GM23338 (cell line): ENCODE measurements at regions not wholly inside any gene's neighbourhood (a gene's known extent, or its start where the extent isn't known, plus 50 kb on each side); places are given as distances from the start of the nearest gene placed in this dataset.

Source experiments
- EZH2 ChIP-seq: fragments of 200-600 bp; sonication (generic); IDR thresholded peaks from one replicate; pipeline ENCODE4 v1.8.0; 2017; ENCODE audit warnings: antibody characterized with exemption, mild to moderate bottlenecking, low read depth; ENCODE audit not compliant: unreplicated experiment
- JUNB ChIP-seq: IDR thresholded peaks from one replicate; pipeline ENCODE4 v1.6.1; 2016; ENCODE audit warnings: antibody characterized with exemption; ENCODE audit not compliant: unreplicated experiment
- POLR2AphosphoS5 ChIP-seq: IDR thresholded peaks from 2 replicates; pipeline ENCODE4 v1.6.1; 2016; ENCODE audit warnings: antibody characterized with exemption, low read depth
- REST ChIP-seq: IDR thresholded peaks from one replicate; pipeline ENCODE4 v1.6.1; 2018; ENCODE audit warnings: antibody characterized with exemption; ENCODE audit not compliant: unreplicated experiment
- TF ChIP-seq, protein P1 (sequence below), 2 experiments: fragments of 200-600 bp in 1 of 2; sonication (generic) in 1 of 2; conservative IDR thresholded peaks; 2 replicates each; pipeline versions ENCODE4 v1.5.1 to v1.6.1; 2016 to 2017; ENCODE audit warnings: antibody characterized with exemption in 2 of 2, low read depth in 2 of 2, mild to moderate bottlenecking in 2 of 2, moderate library complexity in 1 of 2

DNA sequence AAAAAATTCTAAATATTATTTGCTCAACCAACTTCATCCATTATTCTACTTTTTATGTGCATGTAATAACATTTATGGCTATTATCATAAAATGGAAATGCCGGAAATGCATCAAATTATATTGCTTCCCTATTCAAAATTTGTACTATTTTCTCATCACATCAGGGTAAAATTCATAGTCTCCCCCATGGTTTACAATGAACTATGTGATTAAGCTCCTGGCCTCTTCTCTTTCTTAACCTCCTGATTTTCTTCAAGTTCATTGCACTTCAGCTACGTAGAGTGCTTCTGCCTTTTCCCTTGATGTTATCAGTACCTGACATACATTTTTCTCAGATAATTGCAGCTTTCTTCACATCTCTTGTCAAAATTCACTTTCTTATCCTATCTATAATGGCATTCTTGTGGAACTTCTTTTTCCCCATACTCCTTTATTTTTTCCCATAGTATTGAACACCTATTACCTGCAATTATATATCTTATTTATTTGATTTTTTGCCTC, 699.1 kb upstream of the ADGRB3 start:
- TF ChIP-seq, protein P1, sequence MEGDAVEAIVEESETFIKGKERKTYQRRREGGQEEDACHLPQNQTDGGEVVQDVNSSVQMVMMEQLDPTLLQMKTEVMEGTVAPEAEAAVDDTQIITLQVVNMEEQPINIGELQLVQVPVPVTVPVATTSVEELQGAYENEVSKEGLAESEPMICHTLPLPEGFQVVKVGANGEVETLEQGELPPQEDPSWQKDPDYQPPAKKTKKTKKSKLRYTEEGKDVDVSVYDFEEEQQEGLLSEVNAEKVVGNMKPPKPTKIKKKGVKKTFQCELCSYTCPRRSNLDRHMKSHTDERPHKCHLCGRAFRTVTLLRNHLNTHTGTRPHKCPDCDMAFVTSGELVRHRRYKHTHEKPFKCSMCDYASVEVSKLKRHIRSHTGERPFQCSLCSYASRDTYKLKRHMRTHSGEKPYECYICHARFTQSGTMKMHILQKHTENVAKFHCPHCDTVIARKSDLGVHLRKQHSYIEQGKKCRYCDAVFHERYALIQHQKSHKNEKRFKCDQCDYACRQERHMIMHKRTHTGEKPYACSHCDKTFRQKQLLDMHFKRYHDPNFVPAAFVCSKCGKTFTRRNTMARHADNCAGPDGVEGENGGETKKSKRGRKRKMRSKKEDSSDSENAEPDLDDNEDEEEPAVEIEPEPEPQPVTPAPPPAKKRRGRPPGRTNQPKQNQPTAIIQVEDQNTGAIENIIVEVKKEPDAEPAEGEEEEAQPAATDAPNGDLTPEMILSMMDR (conservative IDR thresholded peaks at IDR 0.05; ENCODE audit: low read depth in 2 of 2): no peak
- TF ChIP-seq EZH2 (no peak), JUNB (no peak), POLR2AphosphoS5 (no peak), REST (no peak)
